Breast epithelium (tissue), 4 donors: ENCODE measurements at regions not wholly inside any gene's neighbourhood (a gene's known extent, or its start where the extent isn't known, plus 50 kb on each side); places are given as distances from the start of the nearest gene placed in this dataset.

Experiments
- DNase-seq, 2 donors: peaks; one replicate each; pipeline ENCODE4 v3.0.0-alpha.2; 2019; ENCODE audit warnings: low spot score in 2 of 2
- H3K27ac ChIP-seq, 2 donors: fragments of 200-600 bp; sonication (generic) in 1 of 2; one replicate each; pipeline ENCODE4 v1.5.1; 2016 to 2019; ENCODE audit warnings: mild to moderate bottlenecking in 1 of 2
- H3K27me3 ChIP-seq, 2 donors: fragments of 200-600 bp; sonication (generic) in 1 of 2; one replicate each; pipeline versions ENCODE4 v1.5.1 to v1.6.0; 2017 to 2019; ENCODE audit warnings: control low read depth in 1 of 2, mild to moderate bottlenecking in 1 of 2
- H3K36me3 ChIP-seq: fragments of 200-600 bp; one replicate; pipeline ENCODE4 v1.5.1; 2019
- H3K4me1 ChIP-seq, 2 donors: fragments of 200-600 bp; sonication (generic); one replicate each; pipeline ENCODE4 v1.5.1; 2016 to 2019; ENCODE audit warnings: control low read depth in 1 of 2
- H3K4me3 ChIP-seq, 3 donors: fragments of 200-600 bp; sonication (generic); 1 replicate in 2 of 3; 2 replicates in 1 of 3; pipeline ENCODE4 v1.5.1; 2016 to 2019; ENCODE audit warnings: mild to moderate bottlenecking in 3 of 3, moderate library complexity in 2 of 3
- H3K9me3 ChIP-seq, 2 donors: fragments of 200-600 bp; sonication (generic) in 1 of 2; one replicate each; pipeline ENCODE4 v1.5.1; 2016 to 2019; ENCODE audit warnings: control low read depth in 1 of 2
- POLR2A ChIP-seq: fragments of 450-650 bp; IDR thresholded peaks from one replicate; pipeline ENCODE4 v1.6.1; 2016; ENCODE audit warnings: antibody characterized with exemption, mild to moderate bottlenecking, moderate library complexity
- POLR2AphosphoS5 ChIP-seq, 3 donors: sonication (generic); formaldehyde crosslinking; IDR thresholded peaks; one replicate each; pipeline ENCODE4 v1.6.1; 2017; ENCODE audit warnings: antibody characterized with exemption in 3 of 3
- intact Hi-C: fragments of 100-400 bp; cut with DNase I; formaldehyde crosslinking; loops from one replicate; pipeline ENCODE4 v1.15.1; 2023; ENCODE audit warnings: low total_unique reads
- TF ChIP-seq, protein P1 (sequence below), 3 donors: fragments of 450-650 bp; IDR thresholded peaks; one replicate each; pipeline ENCODE4 v1.5.1; 2016 to 2017; ENCODE audit warnings: antibody characterized with exemption in 3 of 3, mild to moderate bottlenecking in 3 of 3, moderate library complexity in 3 of 3

DNA sequence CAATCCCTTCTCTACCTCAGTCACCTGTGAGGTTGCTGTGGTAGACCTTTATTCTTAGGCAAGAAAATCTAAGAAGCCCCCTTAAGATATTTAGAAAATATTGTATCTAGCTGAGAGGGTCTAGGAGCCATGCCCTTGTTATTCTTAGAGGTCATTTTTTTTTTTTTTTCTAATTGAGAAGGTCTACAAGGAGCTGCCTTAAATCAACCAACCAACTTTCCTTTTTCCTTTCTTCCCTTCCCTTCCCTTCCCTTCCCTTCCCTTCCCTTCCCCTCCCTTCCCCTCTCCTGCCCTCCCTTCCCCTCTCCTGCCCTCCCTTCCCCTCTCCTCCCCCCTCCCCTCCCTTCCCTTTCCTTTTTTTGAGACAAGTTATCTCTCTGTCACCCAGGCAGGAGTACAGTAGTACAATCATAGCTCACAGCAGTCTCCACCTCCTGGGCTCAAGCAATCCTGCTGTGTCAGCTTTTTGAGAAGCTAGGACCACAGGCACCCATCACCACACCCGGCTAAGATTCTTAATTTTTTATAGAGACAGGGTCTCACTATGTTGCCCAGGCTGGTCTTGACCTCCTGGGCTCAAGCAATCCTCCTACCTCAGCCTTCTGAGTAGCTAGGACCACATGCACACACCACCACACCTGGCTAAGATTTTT, 668.4 kb upstream of the FBXO33 start:
- Histone ChIP-seq H3K27me3 (no peaks in the 10 kb centered on the region), H3K27ac (no peak overlapping the region), H3K36me3 (no peaks in the 10 kb centered on the region), H3K4me1 (no peaks in the 10 kb centered on the region), H3K4me3 (no peak overlapping the region), H3K9me3 (peaks cover 0 to 12% of the 10 kb centered on the region in 2 donors)
- intact Hi-C loops, result no loop called here
- DNase-seq, result no peak
- TF ChIP-seq, protein P1, sequence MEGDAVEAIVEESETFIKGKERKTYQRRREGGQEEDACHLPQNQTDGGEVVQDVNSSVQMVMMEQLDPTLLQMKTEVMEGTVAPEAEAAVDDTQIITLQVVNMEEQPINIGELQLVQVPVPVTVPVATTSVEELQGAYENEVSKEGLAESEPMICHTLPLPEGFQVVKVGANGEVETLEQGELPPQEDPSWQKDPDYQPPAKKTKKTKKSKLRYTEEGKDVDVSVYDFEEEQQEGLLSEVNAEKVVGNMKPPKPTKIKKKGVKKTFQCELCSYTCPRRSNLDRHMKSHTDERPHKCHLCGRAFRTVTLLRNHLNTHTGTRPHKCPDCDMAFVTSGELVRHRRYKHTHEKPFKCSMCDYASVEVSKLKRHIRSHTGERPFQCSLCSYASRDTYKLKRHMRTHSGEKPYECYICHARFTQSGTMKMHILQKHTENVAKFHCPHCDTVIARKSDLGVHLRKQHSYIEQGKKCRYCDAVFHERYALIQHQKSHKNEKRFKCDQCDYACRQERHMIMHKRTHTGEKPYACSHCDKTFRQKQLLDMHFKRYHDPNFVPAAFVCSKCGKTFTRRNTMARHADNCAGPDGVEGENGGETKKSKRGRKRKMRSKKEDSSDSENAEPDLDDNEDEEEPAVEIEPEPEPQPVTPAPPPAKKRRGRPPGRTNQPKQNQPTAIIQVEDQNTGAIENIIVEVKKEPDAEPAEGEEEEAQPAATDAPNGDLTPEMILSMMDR (IDR thresholded peaks at IDR 0.05), result no peak
- TF ChIP-seq POLR2A, result no peak
- TF ChIP-seq POLR2AphosphoS5 (IDR thresholded peaks at IDR 0.05), result no peak

DNA sequence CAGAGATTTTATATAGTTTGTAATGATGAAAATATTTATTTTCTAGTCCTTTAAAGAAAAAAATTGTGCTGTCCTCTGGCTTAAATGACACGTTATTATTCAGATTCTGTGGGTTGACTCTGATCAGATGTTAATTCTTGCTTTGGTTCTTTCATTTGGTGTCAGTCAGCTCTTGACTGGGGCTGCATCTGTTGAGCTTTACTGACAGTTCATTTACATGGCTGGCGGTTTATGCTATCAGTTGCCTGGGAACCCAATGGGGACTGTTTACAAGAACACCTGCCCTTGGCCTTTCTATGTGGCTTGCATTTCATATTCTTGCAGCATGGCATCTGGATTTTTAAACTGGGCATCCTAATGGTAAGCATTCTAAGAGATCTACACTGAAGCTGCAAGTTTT, 667.1 kb upstream of the FBXO33 start:
- DNase-seq, result no peak
- TF ChIP-seq POLR2A (no peak), POLR2AphosphoS5 (IDR thresholded peaks at IDR 0.05) (no peak)
- TF ChIP-seq, protein P1 (IDR thresholded peaks at IDR 0.05), result no peak
- no peak overlapping the region for H3K27ac ChIP-seq
- peaks cover 0 to 4% of the 10 kb centered on the region in 2 donors for H3K9me3 ChIP-seq
- no peaks in the 10 kb centered on the region for H3K27me3 ChIP-seq
- no peak overlapping the region for H3K4me3 ChIP-seq
- H3K4me1 ChIP-seq, result no peaks in the 10 kb centered on the region
- intact Hi-C loops, result no loop called here
- no peaks in the 10 kb centered on the region for H3K36me3 ChIP-seq

DNA sequence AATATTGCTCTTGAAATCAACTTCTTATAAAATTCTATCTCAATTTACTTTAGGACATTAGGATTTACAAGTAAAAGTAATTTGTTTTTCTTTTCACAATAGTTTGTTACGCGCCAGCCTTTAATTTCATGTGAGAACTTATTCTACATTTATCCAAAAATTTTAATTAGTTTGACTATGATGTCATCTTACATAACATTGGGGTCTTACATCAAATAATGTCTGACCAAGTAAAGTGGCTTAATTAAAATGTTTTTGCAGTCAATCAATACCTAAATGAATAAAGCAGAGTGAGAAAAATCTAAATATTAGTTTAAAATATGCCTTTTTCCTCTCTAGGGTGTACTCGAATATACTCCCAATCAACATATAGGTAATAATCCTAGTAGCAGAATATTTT, 666.2 kb upstream of the FBXO33 start:
- H3K4me1 ChIP-seq, result no peaks in the 10 kb centered on the region
- no peak overlapping the region for H3K4me3 ChIP-seq
- H3K27me3 ChIP-seq, result no peaks in the 10 kb centered on the region
- no peaks in the 10 kb centered on the region for H3K36me3 ChIP-seq
- no peak for DNase-seq
- no peaks in the 10 kb centered on the region for H3K9me3 ChIP-seq
- H3K27ac ChIP-seq, result no peak overlapping the region
- TF ChIP-seq POLR2AphosphoS5 (IDR thresholded peaks at IDR 0.05) (no peak), POLR2A (no peak)
- TF ChIP-seq, protein P1 (IDR thresholded peaks at IDR 0.05), result no peak
- intact Hi-C loops, result no loop called here

DNA sequence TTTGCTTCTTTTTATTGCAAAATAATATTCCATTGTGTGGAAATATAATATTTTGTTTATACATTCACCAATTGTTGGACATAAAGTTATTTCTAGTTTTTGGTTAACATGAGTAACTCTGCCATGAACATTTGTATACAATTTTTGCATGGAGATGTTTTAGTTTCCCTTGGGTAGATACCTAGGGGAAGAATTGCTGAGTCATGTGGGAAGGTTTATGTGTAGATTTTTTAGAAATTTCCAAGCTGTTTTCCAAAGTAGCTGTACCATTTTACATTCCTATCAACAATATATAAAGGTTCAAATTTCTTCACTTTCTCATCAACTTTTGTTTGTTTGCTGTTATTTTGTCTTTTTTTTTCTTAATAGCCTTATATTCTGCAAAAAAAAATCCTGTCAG, 664.7 kb upstream of the FBXO33 start:
- H3K36me3 ChIP-seq, result no peaks in the 10 kb centered on the region
- no peaks in the 10 kb centered on the region for H3K9me3 ChIP-seq
- H3K4me3 ChIP-seq, result no peak overlapping the region
- no peaks in the 10 kb centered on the region for H3K27me3 ChIP-seq
- no peak for DNase-seq
- no peaks in the 10 kb centered on the region for H3K4me1 ChIP-seq
- TF ChIP-seq POLR2A, result no peak
- TF ChIP-seq, protein P1 (IDR thresholded peaks at IDR 0.05), result no peak
- TF ChIP-seq POLR2AphosphoS5 (IDR thresholded peaks at IDR 0.05), result no peak
- no peak overlapping the region for H3K27ac ChIP-seq
- intact Hi-C loops, result no loop called here

DNA sequence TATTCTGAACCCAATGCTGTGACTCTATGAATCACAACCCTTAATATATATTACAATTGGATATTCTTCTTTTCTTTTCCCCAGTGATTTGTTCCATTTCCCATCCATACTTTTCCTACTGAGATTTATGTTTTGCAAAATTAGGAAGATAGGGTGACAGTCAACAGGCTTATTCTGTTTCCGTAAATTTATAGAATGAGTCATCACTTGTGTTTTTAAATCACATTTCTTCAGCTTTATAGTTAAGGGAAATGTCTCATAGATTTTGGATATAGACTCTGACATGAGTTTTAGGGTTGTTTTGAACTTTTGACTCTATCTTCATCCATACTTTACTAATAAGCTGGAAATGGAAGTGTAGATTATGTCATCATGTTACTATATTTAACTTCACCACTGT, 661.6 kb upstream of the FBXO33 start:
- TF ChIP-seq, protein P1 (IDR thresholded peaks at IDR 0.05), result no peak
- TF ChIP-seq POLR2A, result no peak
- no peak for TF ChIP-seq POLR2AphosphoS5 (IDR thresholded peaks at IDR 0.05)
- H3K27ac ChIP-seq, result no peak overlapping the region
- H3K36me3 ChIP-seq, result no peaks in the 10 kb centered on the region
- no peak overlapping the region for H3K4me3 ChIP-seq
- DNase-seq, result no peak
- H3K27me3 ChIP-seq, result no peaks in the 10 kb centered on the region
- intact Hi-C loops, result no loop called here
- no peaks in the 10 kb centered on the region for H3K9me3 ChIP-seq
- H3K4me1 ChIP-seq, result no peaks in the 10 kb centered on the region
